ENCODE measurements at regions not wholly inside any gene's neighbourhood (a gene's known extent, or its start where the extent isn't known, plus 50 kb on each side); places are given as distances from the start of the nearest gene placed in this dataset.

DNA sequence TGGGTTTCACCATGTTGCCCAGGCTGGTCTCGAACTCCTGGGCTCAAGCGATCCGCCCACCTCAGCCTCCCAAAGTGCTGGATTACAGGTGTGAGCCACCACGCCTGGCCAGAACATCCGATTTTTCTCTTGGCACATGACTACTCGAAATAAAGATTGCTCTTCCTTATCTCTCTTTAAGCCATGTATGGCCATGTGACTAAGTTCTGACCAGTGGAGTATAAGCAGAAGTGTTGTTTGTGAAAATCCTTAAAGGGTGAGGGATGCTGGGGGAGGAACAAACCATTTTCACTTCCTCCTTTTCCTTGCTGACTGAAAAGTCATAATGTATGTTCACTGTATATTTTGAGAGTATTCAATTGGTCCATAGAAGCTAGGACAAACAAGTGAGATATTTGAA, 50.7 kb upstream of the ATF7IP start:
- TF ChIP-seq, protein P1, sequence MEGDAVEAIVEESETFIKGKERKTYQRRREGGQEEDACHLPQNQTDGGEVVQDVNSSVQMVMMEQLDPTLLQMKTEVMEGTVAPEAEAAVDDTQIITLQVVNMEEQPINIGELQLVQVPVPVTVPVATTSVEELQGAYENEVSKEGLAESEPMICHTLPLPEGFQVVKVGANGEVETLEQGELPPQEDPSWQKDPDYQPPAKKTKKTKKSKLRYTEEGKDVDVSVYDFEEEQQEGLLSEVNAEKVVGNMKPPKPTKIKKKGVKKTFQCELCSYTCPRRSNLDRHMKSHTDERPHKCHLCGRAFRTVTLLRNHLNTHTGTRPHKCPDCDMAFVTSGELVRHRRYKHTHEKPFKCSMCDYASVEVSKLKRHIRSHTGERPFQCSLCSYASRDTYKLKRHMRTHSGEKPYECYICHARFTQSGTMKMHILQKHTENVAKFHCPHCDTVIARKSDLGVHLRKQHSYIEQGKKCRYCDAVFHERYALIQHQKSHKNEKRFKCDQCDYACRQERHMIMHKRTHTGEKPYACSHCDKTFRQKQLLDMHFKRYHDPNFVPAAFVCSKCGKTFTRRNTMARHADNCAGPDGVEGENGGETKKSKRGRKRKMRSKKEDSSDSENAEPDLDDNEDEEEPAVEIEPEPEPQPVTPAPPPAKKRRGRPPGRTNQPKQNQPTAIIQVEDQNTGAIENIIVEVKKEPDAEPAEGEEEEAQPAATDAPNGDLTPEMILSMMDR (IDR thresholded peaks at IDR 0.05): no peak
- Histone ChIP-seq H3K27ac (no peak overlapping the region), H3K4me3 (no peak overlapping the region)
- no peak for DNase-seq (ENCODE audit: low spot score)

DNA sequence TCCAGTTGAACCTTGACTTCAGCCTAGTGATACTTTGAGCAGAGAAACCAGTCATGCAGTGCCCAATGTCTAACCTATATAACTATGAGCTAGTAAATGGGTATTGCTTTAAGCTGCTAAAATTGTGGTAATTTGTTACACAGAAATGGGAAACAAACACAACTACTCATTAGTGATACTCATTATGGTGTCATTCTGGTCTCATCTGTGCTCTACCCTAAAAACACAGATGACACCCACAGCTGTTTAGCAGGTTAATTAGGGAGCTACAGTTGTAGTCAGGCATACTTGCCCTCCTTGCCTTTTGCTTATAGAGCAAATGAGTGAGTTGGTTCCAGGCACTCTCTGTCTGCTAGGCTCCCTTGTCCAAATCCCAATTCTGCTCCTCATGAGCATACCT, 50.0 kb upstream of the ATF7IP start:
- TF ChIP-seq, protein P1 (IDR thresholded peaks at IDR 0.05): no peak
- H3K4me3 ChIP-seq: no peak overlapping the region
- DNase-seq (ENCODE audit: low spot score): no peak
- no peak overlapping the region for H3K27ac ChIP-seq

Data from coronary artery (tissue), 2 donors.